HG03520 (cell line): ENCODE measurements at regions not wholly inside any gene's neighbourhood (a gene's known extent, or its start where the extent isn't known, plus 50 kb on each side); places are given as distances from the start of the nearest gene placed in this dataset.
"Not testable (repeated sequence)": the region's sequence is repeated elsewhere in the genome, so short reads cannot be mapped to it uniquely, and the experiment has no call there.

Experiments
- ATAC-seq: cut with Tn5 transposase; IDR thresholded peaks from one replicate; pipeline ENCODE4 v1.9.1; 2021; ENCODE audit warnings: mild to moderate bottlenecking, moderate library complexity; ENCODE audit not compliant: unreplicated experiment

- ATAC-seq = no peak
Observed at GRCh38 chr6:65996096-65996495, 289.1 kb upstream of the EYS start.

- no peak for ATAC-seq
Observed at GRCh38 chr6:65989676-65990075, 282.6 kb upstream of the EYS start.

- no peak for ATAC-seq
Observed at GRCh38 chr6:65988006-65988405, 281.0 kb upstream of the EYS start.

- no peak for ATAC-seq
Observed at GRCh38 chr6:65984089-65984488, 277.1 kb upstream of the EYS start.

- ATAC-seq = no peak
Observed at GRCh38 chr6:65979120-65979519, 272.1 kb upstream of the EYS start.

- ATAC-seq = not testable (repeated sequence)
Observed at GRCh38 chr6:65971252-65971651, 264.2 kb upstream of the EYS start.

- ATAC-seq = no peak
Observed at GRCh38 chr6:65964261-65964660, 257.2 kb upstream of the EYS start.

- no peak for ATAC-seq
Observed at GRCh38 chr6:65955034-65955433, 248.0 kb upstream of the EYS start.

- ATAC-seq = no peak
Observed at GRCh38 chr6:65948062-65948461, 241.0 kb upstream of the EYS start.

- ATAC-seq = no peak
Observed at GRCh38 chr6:65943548-65943947, 236.5 kb upstream of the EYS start.

- no peak for ATAC-seq
Observed at GRCh38 chr6:65943051-65943450, 236.0 kb upstream of the EYS start.

- ATAC-seq = no peak
Observed at GRCh38 chr6:65938000-65938399, 231.0 kb upstream of the EYS start.

GRCh38 chr6:65935412-65935811, 228.4 kb upstream of the EYS start:
- ATAC-seq = no peak

GRCh38 chr6:65933390-65933789, 226.4 kb upstream of the EYS start:
- ATAC-seq = no peak

GRCh38 chr6:65927141-65927540, 220.1 kb upstream of the EYS start:
- ATAC-seq = no peak

- no peak for ATAC-seq
Observed at GRCh38 chr6:65924411-65924810, 217.4 kb upstream of the EYS start.

- no peak for ATAC-seq
Observed at GRCh38 chr6:65922049-65922448, 215.0 kb upstream of the EYS start.

GRCh38 chr6:65908065-65908464, 201.0 kb upstream of the EYS start:
- no peak for ATAC-seq

- no peak for ATAC-seq
Observed at GRCh38 chr6:65903992-65904391, 197.0 kb upstream of the EYS start.

- no peak for ATAC-seq
Observed at GRCh38 chr6:65900928-65901327, 193.9 kb upstream of the EYS start.

- no peak for ATAC-seq
Observed at GRCh38 chr6:65896140-65896539, 189.1 kb upstream of the EYS start.

GRCh38 chr6:65876668-65877067, 169.6 kb upstream of the EYS start:
- ATAC-seq = no peak

- ATAC-seq = no peak
Observed at GRCh38 chr6:65852369-65852852, 145.4 kb upstream of the EYS start.

GRCh38 chr6:65830151-65830550, 123.1 kb upstream of the EYS start:
- ATAC-seq = no peak
